ENCODE measurements at regions not wholly inside any gene's neighbourhood (a gene's known extent, or its start where the extent isn't known, plus 50 kb on each side); places are given as distances from the start of the nearest gene placed in this dataset.

DNA sequence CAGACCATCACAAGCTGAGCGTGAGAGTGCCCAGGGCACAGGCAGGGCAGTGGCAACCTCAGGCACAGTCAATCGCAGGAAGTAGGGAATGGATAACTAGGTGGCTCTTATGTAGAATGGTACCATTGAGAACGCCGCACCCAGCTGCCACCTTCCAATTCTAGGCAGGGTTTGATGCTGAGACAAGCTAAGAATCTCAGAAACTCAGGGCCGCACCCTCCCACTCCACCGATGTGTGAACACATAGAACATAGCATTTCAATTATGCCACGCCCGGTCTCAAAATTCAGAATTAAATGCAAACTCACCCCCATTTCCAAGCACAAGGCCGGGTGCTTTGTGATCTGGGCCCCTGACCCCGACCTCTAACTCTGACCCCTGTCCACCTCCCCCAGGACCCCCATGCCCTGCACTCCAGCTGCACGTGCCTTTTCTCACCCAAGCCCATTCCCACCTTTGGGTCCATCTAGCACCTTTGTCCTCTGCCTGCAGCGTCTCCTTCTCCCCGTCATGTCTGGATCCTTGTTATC, 178.4 kb downstream of the C16orf95 start:
- TF ChIP-seq MTA2 (IDR thresholded peaks at IDR 0.05; ENCODE audit: low read depth) = no peak
- TF ChIP-seq RFX5 (IDR thresholded peaks at IDR 0.05; ENCODE audit: low read depth, low read length) = no peak
- TF ChIP-seq POLR2A (IDR thresholded peaks at IDR 0.05; ENCODE audit: low read depth, low read length) = no peak
